IMR-90 (cell line): ENCODE measurements at regions not wholly inside any gene's neighbourhood (a gene's known extent, or its start where the extent isn't known, plus 50 kb on each side); places are given as distances from the start of the nearest gene placed in this dataset.

Experiments
- BHLHE40 ChIP-seq: fragments of 150-350 bp; IDR thresholded peaks from 2 replicates; pipeline ENCODE4 v1.6.1; 2016; ENCODE audit warnings: mild to moderate bottlenecking, low read depth, low read length
- POLR2A ChIP-seq: IDR thresholded peaks from 2 replicates; pipeline ENCODE4 v1.6.1; 2012; ENCODE audit warnings: mild to moderate bottlenecking, low read depth, low read length
- RAD21 ChIP-seq: IDR thresholded peaks from 2 replicates; pipeline ENCODE4 v1.6.1; 2012; ENCODE audit warnings: low read length, improper control_type of control experiment
- RCOR1 ChIP-seq: IDR thresholded peaks from 2 replicates; pipeline ENCODE4 v1.6.1; 2012; ENCODE audit warnings: mild to moderate bottlenecking, low read length, improper control_type of control experiment; ENCODE audit not compliant: insufficient replicate concordance
- TF ChIP-seq, protein P1 (sequence below): conservative IDR thresholded peaks from 2 replicates; pipeline ENCODE4 v1.5.1; 2012; ENCODE audit warnings: mild to moderate bottlenecking, low read depth, low read length, improper control_type of control experiment
- TF ChIP-seq, protein P2 (sequence below): fragments of 150-350 bp; IDR thresholded peaks from 2 replicates; pipeline ENCODE4 v1.6.1; 2016; ENCODE audit warnings: low read depth, mild to moderate bottlenecking, low read length, moderate library complexity, borderline replicate concordance

DNA sequence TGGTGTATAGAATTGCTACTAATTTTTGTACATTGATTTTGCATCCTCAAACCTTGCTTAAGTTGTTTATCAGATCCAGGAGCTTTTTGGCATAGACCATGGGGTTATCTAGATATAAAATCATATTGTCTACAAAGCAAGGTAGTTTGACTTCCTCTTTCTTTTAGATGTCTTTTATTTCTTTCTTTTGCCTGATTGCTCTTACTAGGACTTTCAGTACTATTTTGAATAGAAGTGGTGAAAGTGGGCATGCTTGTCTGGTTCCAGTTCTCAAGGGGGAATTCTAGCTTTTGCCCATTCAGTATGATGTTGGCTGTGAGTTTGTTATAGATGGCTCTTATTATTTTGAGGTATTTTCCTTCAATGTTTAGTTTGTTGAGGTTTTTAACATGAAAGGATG is 187.9 kb upstream of the LCORL start:
- TF ChIP-seq, protein P1, sequence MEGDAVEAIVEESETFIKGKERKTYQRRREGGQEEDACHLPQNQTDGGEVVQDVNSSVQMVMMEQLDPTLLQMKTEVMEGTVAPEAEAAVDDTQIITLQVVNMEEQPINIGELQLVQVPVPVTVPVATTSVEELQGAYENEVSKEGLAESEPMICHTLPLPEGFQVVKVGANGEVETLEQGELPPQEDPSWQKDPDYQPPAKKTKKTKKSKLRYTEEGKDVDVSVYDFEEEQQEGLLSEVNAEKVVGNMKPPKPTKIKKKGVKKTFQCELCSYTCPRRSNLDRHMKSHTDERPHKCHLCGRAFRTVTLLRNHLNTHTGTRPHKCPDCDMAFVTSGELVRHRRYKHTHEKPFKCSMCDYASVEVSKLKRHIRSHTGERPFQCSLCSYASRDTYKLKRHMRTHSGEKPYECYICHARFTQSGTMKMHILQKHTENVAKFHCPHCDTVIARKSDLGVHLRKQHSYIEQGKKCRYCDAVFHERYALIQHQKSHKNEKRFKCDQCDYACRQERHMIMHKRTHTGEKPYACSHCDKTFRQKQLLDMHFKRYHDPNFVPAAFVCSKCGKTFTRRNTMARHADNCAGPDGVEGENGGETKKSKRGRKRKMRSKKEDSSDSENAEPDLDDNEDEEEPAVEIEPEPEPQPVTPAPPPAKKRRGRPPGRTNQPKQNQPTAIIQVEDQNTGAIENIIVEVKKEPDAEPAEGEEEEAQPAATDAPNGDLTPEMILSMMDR, result no peak
- TF ChIP-seq POLR2A (no peak), RCOR1 (no peak), RAD21 (no peak), BHLHE40 (no peak)
- TF ChIP-seq, protein P2, sequence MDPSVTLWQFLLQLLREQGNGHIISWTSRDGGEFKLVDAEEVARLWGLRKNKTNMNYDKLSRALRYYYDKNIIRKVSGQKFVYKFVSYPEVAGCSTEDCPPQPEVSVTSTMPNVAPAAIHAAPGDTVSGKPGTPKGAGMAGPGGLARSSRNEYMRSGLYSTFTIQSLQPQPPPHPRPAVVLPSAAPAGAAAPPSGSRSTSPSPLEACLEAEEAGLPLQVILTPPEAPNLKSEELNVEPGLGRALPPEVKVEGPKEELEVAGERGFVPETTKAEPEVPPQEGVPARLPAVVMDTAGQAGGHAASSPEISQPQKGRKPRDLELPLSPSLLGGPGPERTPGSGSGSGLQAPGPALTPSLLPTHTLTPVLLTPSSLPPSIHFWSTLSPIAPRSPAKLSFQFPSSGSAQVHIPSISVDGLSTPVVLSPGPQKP, result no peak
